Heart right ventricle (tissue), 16 donors: ENCODE measurements at regions not wholly inside any gene's neighbourhood (a gene's known extent, or its start where the extent isn't known, plus 50 kb on each side); places are given as distances from the start of the nearest gene placed in this dataset.
"Not testable (repeated sequence)": the region's sequence is repeated elsewhere in the genome, so short reads cannot be mapped to it uniquely, and the experiment has no call there.

Experiments
- ATAC-seq, 8 donors: fragments of 200-7000 bp; cut with Tn5 transposase; one replicate each; pipeline ENCODE4 v1.9.1; 2020; ENCODE audit warnings: mild to moderate bottlenecking in 8 of 8, moderate library complexity in 8 of 8, moderate number of reproducible peaks in 1 of 8
- DNase-seq, 2 donors: peaks; one replicate each; pipeline ENCODE4 v3.0.0-alpha.2; 2020
- H3K27ac ChIP-seq, 10 donors: fragments of 200-600 bp; sonication (generic) in 2 of 10; one replicate each; pipeline versions ENCODE4 v1.5.0 to v1.8.0; 2020 to 2022; ENCODE audit warnings: mild to moderate bottlenecking in 3 of 10
- H3K27me3 ChIP-seq, 7 donors: fragments of 200-600 bp; one replicate each; pipeline ENCODE4 v1.8.0; 2021 to 2022; ENCODE audit warnings: mild to moderate bottlenecking in 2 of 7
- H3K36me3 ChIP-seq, 9 donors: fragments of 200-600 bp; sonication (generic) in 1 of 9; one replicate each; pipeline versions ENCODE4 v1.5.0 to v1.8.0; 2020 to 2022; ENCODE audit warnings: mild to moderate bottlenecking in 2 of 9
- H3K4me1 ChIP-seq, 9 donors: fragments of 200-600 bp; sonication (generic) in 1 of 9; one replicate each; pipeline versions ENCODE4 v1.5.0 to v1.8.0; 2020 to 2022; ENCODE audit warnings: mild to moderate bottlenecking in 4 of 9
- H3K4me3 ChIP-seq, 10 donors: fragments of 200-600 bp; sonication (generic) in 2 of 10; one replicate each; pipeline versions ENCODE4 v1.5.0 to v1.8.0; 2020 to 2022; ENCODE audit warnings: mild to moderate bottlenecking in 7 of 10, moderate library complexity in 2 of 10
- H3K9me3 ChIP-seq, 11 donors: fragments of 200-600 bp in 10 of 11; sonication (generic) in 2 of 11; one replicate each; pipeline versions ENCODE4 v1.5.0 to v1.8.0; 2013 to 2022; ENCODE audit warnings: mild to moderate bottlenecking in 2 of 11, control low read depth in 1 of 11, moderate library complexity in 1 of 11
- CTCF ChIP-seq, 9 donors: fragments of 200-600 bp; sonication (generic) in 2 of 9; IDR thresholded peaks; one replicate each; pipeline versions ENCODE4 v1.5.0 to v1.8.0; 2021 to 2022; ENCODE audit warnings: antibody characterized with exemption in 9 of 9, mild to moderate bottlenecking in 5 of 9, moderate library complexity in 1 of 9
- WGBS, 2 donors: extraction: QIAGEN DNeasy Blood & Tissue Kit; methylation state at CpG; one replicate each; pipeline ENCODE4 v1.1.7; 2013; ENCODE audit warnings: inconsistent platforms in 1 of 2; 5-methylcytosine and 5-hydroxymethylcytosine counted together
- intact Hi-C, 10 donors: fragments of 100-400 bp; cut with DNase I; formaldehyde crosslinking; loops; one replicate each; pipeline versions ENCODE4 v1.11.1 to v1.14.2; 2022
- donor health status: Arrhythmogenic right ventricular cardiomyopathy.
- donor health status: ischemic (EF 13 %, LVEDD 7.1; RV severe dilation, severe dysfunction).
- donor health status: healthy with polysubstance abuse.
- donor health status: DM: no; HTN: yes; CAD: no.
- donor health status: DM: no; HTN: no; CAD: no.
- donor health status: ischemic (EF 25% LVEDD 6.9; RV normal size, moderate dysfunction).
- donor health status: ischemic (EF 25% LVEDD 5.7; RV mildly dilated, moderate dysfunction).
- donor health status: healthy.
- donor health status: DM: yes; HTN: yes; CAD: no.
- donor health status: Ischemic cardiomyopathy.
- donor health status: ischemic (EF 35%, LVEDD 5.7; RV mildly dilated, moderate dysfunction).
- donor health status: nonischemic (EF 11% LVEDD 7.7; RV severe dilation, severe dysfunction).
- donor health status: DM: yes; HTN: yes; CAD: no.
- donor health status: PGD.
- donor health status: ischemic (EF 29% LVEDD 5.4; RV normal size, mild dysfunction).
- donor health status: nonischemic (EF 23%, LVEDD 6.1; RV moderate dilation, normal function).

- Histone ChIP-seq H3K27ac (no peak overlapping the region), H3K36me3 (no peaks in the 10 kb centered on the region), H3K27me3 (no peaks in the 10 kb centered on the region), H3K9me3 (no peaks in the 10 kb centered on the region), H3K4me1 (no peaks in the 10 kb centered on the region), H3K4me3 (no peak overlapping the region)
- TF ChIP-seq CTCF (IDR thresholded peaks at IDR 0.05), result no peak
- WGBS, 2 donors, result 58 to 60% methylated on average over 5 of the region's 5 CpGs
- DNase-seq (no peak), ATAC-seq (no peak)
- intact Hi-C loops, result no loop called here
Observed at GRCh38 chr13:79847882-79848592, 367.1 kb downstream of the NDFIP2 start.

- 81 to 85% methylated on average over 4 of the region's 4 CpGs for WGBS, 2 donors
- no peak overlapping the region for H3K27ac ChIP-seq
- no peaks in the 10 kb centered on the region for H3K36me3 ChIP-seq
- no peaks in the 10 kb centered on the region for H3K27me3 ChIP-seq
- DNase-seq (no peak), ATAC-seq (no peak)
- H3K9me3 ChIP-seq, result no peaks in the 10 kb centered on the region
- intact Hi-C loops, result no loop called here
- no peaks in the 10 kb centered on the region for H3K4me1 ChIP-seq
- H3K4me3 ChIP-seq, result no peak overlapping the region
- no peak for TF ChIP-seq CTCF (IDR thresholded peaks at IDR 0.05)
Observed at GRCh38 chr13:79846386-79846785, 365.4 kb downstream of the NDFIP2 start.

- ATAC-seq (no peak), DNase-seq (no peak)
- Histone ChIP-seq H3K9me3 (peaks cover 0 to 9% (median 0%) of the 10 kb centered on the region in 11 donors), H3K27me3 (no peaks in the 10 kb centered on the region), H3K27ac (no peak overlapping the region), H3K4me3 (no peak overlapping the region), H3K36me3 (no peaks in the 10 kb centered on the region), H3K4me1 (peaks cover 0 to 4% (median 0%) of the 10 kb centered on the region in 9 donors)
- intact Hi-C loops, result no loop called here
- no peak for TF ChIP-seq CTCF (IDR thresholded peaks at IDR 0.05)
- WGBS, 2 donors, result 71 to 80% methylated on average over 3 of the region's 3 CpGs
Observed at GRCh38 chr13:79837741-79838450, 356.9 kb downstream of the NDFIP2 start.

- ATAC-seq, DNase-seq, H3K9me3 ChIP-seq, H3K27ac ChIP-seq, H3K27me3 ChIP-seq, H3K4me3 ChIP-seq, H3K4me1 ChIP-seq, H3K36me3 ChIP-seq, intact Hi-C loops: not testable (repeated sequence)
- 54 to 80% methylated on average over 2 of the region's 2 CpGs for WGBS, 2 donors
Observed at GRCh38 chr13:79836121-79836520, 355.2 kb downstream of the NDFIP2 start.

DNA sequence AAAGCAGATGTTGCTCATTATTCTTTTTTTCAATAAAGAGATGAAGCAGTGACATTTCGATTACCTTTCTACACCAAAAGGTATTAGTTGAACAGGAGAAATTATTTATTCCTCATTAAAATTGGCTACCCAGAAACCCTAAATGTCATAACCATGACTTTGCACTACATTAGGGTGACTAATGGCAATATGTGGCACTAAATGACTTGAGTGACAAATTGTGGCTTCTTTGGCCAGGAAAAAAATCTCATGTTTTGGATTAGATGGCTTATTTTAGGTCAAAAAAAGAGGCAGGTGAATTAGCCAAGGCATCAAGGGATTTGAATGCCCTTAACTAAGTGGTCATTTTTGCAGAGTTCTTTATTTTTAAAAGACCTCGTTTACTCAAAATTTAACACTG lies 353.9 kb downstream of the NDFIP2 start:
- peaks cover 0 to 4% (median 0%) of the 10 kb centered on the region in 9 donors for H3K4me1 ChIP-seq
- ATAC-seq (no peak), DNase-seq (no peak)
- H3K27me3 ChIP-seq, result no peaks in the 10 kb centered on the region
- H3K9me3 ChIP-seq, result peaks cover 0 to 9% (median 0%) of the 10 kb centered on the region in 11 donors
- no peak overlapping the region for H3K27ac ChIP-seq
- 56 to 58% methylated on average over 2 of the region's 2 CpGs for WGBS, 2 donors
- TF ChIP-seq CTCF (IDR thresholded peaks at IDR 0.05), result no peak
- no peak overlapping the region for H3K4me3 ChIP-seq
- intact Hi-C loops, result no loop called here
- H3K36me3 ChIP-seq, result no peaks in the 10 kb centered on the region
